H9 (cell line): ENCODE measurements at regions not wholly inside any gene's neighbourhood (a gene's known extent, or its start where the extent isn't known, plus 50 kb on each side); places are given as distances from the start of the nearest gene placed in this dataset.

Experiments
- DNase-seq: peaks from one replicate; pipeline ENCODE4 v3.0.0-alpha.2; 2017
- H2AFZ ChIP-seq: one replicate; pipeline ENCODE4 v1.6.1; 2013; ENCODE audit warnings: mild to moderate bottlenecking, low read length, control low read depth, moderate library complexity
- H2AK5ac ChIP-seq: 2 replicates; pipeline ENCODE4 v1.6.1; 2013; ENCODE audit warnings: low read length, control low read depth, mixed read lengths; ENCODE audit not compliant: insufficient read length
- H2BK120ac ChIP-seq: one replicate; pipeline ENCODE4 v1.6.1; 2013; ENCODE audit warnings: low read depth, mild to moderate bottlenecking, low read length, control low read depth, inconsistent platforms; ENCODE audit not compliant: poor library complexity, severe bottlenecking
- H2BK12ac ChIP-seq: 2 replicates; pipeline ENCODE4 v1.6.1; 2013; ENCODE audit warnings: low read length, control low read depth, mixed read lengths, low read depth; ENCODE audit not compliant: insufficient read length
- H2BK15ac ChIP-seq: 2 replicates; pipeline ENCODE4 v1.6.1; 2013; ENCODE audit warnings: low read depth, low read length, control low read depth
- H2BK20ac ChIP-seq: one replicate; pipeline ENCODE4 v1.6.1; 2013; ENCODE audit warnings: low read depth, mild to moderate bottlenecking, low read length, control low read depth, inconsistent platforms; ENCODE audit not compliant: poor library complexity, severe bottlenecking
- H2BK5ac ChIP-seq: 2 replicates; pipeline ENCODE4 v1.6.1; 2013; ENCODE audit warnings: low read length, control low read depth, mixed read lengths; ENCODE audit not compliant: insufficient read length
- H3K14ac ChIP-seq: 2 replicates; pipeline ENCODE4 v1.6.1; 2013; ENCODE audit warnings: low read length, control low read depth; ENCODE audit not compliant: insufficient read depth
- H3K18ac ChIP-seq: 2 replicates; pipeline ENCODE4 v1.6.1; 2013; ENCODE audit warnings: low read depth, mild to moderate bottlenecking, mixed read lengths, low read length, control low read depth; ENCODE audit not compliant: insufficient read length
- H3K23ac ChIP-seq: 2 replicates; pipeline ENCODE4 v1.6.1; 2013; ENCODE audit warnings: low read length, control low read depth, mixed read lengths, low read depth; ENCODE audit not compliant: insufficient read length
- H3K23me2 ChIP-seq: 2 replicates; pipeline ENCODE4 v1.6.1; 2013; ENCODE audit warnings: low read depth, mild to moderate bottlenecking, mixed read lengths, low read length, control low read depth; ENCODE audit not compliant: insufficient read length, poor library complexity, severe bottlenecking
- H3K27ac ChIP-seq: 2 replicates; pipeline ENCODE4 v1.5.1; 2013; ENCODE audit warnings: low read length, control low read depth, mixed read lengths, low read depth; ENCODE audit not compliant: insufficient read length
- H3K27me3 ChIP-seq: 2 replicates; pipeline ENCODE4 v1.6.1; 2013; ENCODE audit warnings: low read length, control low read depth, inconsistent platforms; ENCODE audit not compliant: insufficient read depth
- H3K4ac ChIP-seq: 2 replicates; pipeline ENCODE4 v1.6.1; 2013; ENCODE audit warnings: low read depth, mild to moderate bottlenecking, control low read depth, inconsistent platforms, low read length, moderate library complexity
- H3K4me1 ChIP-seq: 2 replicates; pipeline ENCODE4 v1.6.1; 2013; ENCODE audit warnings: low read length, control low read depth, inconsistent platforms; ENCODE audit not compliant: insufficient read depth
- H3K4me2 ChIP-seq: 2 replicates; pipeline ENCODE4 v1.6.1; 2013; ENCODE audit warnings: low read length, control low read depth, mixed read lengths; ENCODE audit not compliant: insufficient read length, insufficient read depth
- H3K56ac ChIP-seq: 2 replicates; pipeline ENCODE4 v1.6.1; 2013; ENCODE audit warnings: low read depth, mild to moderate bottlenecking, mixed read lengths, low read length, control low read depth; ENCODE audit not compliant: insufficient read length
- H3K79me1 ChIP-seq: 2 replicates; pipeline ENCODE4 v1.6.1; 2013; ENCODE audit warnings: low read depth, mild to moderate bottlenecking, moderate library complexity, low read length, control low read depth, inconsistent platforms; ENCODE audit not compliant: insufficient read depth, poor library complexity, severe bottlenecking
- H3K79me2 ChIP-seq: 2 replicates; pipeline ENCODE4 v1.6.1; 2013; ENCODE audit warnings: low read length, control low read depth, inconsistent platforms; ENCODE audit not compliant: insufficient read depth
- H3K9ac ChIP-seq: 2 replicates; pipeline ENCODE4 v1.6.1; 2013; ENCODE audit warnings: low read length, control low read depth, mixed read lengths; ENCODE audit not compliant: insufficient read length; ENCODE audit errors: extremely low read depth
- H3K9me3 ChIP-seq: one replicate; pipeline ENCODE4 v1.6.1; 2013; ENCODE audit warnings: low read depth, low read length, inconsistent platforms; ENCODE audit not compliant: control insufficient read depth
- H3T11ph ChIP-seq: one replicate; pipeline ENCODE4 v1.6.1; 2013; ENCODE audit warnings: mild to moderate bottlenecking, low read length, control low read depth, inconsistent platforms
- H4K20me1 ChIP-seq: one replicate; pipeline ENCODE4 v1.6.1; 2013; ENCODE audit not compliant: control insufficient read depth, insufficient read length, insufficient read depth
- H4K5ac ChIP-seq: 2 replicates; pipeline ENCODE4 v1.6.1; 2013; ENCODE audit warnings: low read depth, mild to moderate bottlenecking, mixed read lengths, low read length, control low read depth; ENCODE audit not compliant: insufficient read length
- H4K8ac ChIP-seq: replicated peaks from 2 replicates; pipeline ENCODE4 v1.6.1; 2013; ENCODE audit warnings: low read length, control low read depth, mixed read lengths, low read depth; ENCODE audit not compliant: insufficient read length
- H4K91ac ChIP-seq: 2 replicates; pipeline ENCODE4 v1.6.1; 2013; ENCODE audit warnings: low read depth, mild to moderate bottlenecking, moderate library complexity, mixed read lengths, low read length, control low read depth; ENCODE audit not compliant: insufficient read length
- H3K27ac Mint-ChIP-seq, 3 experiments: 2 replicates in 2 of 3; 3 replicates in 1 of 3; pipeline ENCODE4 v1.8.0; 2020 to 2021; ENCODE audit warnings: mixed read lengths in 3 of 3, mild to moderate bottlenecking in 1 of 3, moderate library complexity in 1 of 3
- H3K27me3 Mint-ChIP-seq: 2 replicates; pipeline ENCODE4 v1.8.0; 2021; ENCODE audit warnings: low read depth, mild to moderate bottlenecking, moderate library complexity, mixed read lengths
- H3K36me3 Mint-ChIP-seq, 3 experiments: 2 replicates in 2 of 3; 3 replicates in 1 of 3; pipeline ENCODE4 v1.8.0; 2020 to 2021; ENCODE audit warnings: low read depth in 3 of 3, mixed read lengths in 3 of 3; ENCODE audit not compliant: insufficient read depth in 1 of 3
- H3K4me1 Mint-ChIP-seq, 2 experiments: 2 replicates each; pipeline ENCODE4 v1.8.0; 2020; ENCODE audit warnings: mixed read lengths in 2 of 2
- H3K4me3 Mint-ChIP-seq, 2 experiments: 2 replicates in 1 of 2; 3 replicates in 1 of 2; pipeline ENCODE4 v1.8.0; 2020 to 2021; ENCODE audit warnings: mild to moderate bottlenecking in 2 of 2, mixed read lengths in 2 of 2, moderate library complexity in 1 of 2
- H3K9me3 Mint-ChIP-seq, 2 experiments: 2 replicates in 1 of 2; 3 replicates in 1 of 2; pipeline ENCODE4 v1.8.0; 2020; ENCODE audit warnings: mild to moderate bottlenecking in 2 of 2, mixed read lengths in 2 of 2, moderate library complexity in 1 of 2
- CTCF ChIP-seq: fragments of 200-600 bp; sonication (generic); conservative IDR thresholded peaks from 3 replicates; pipeline ENCODE4 v1.8.0; 2021; ENCODE audit warnings: antibody characterized with exemption, mild to moderate bottlenecking
- WGBS: extraction: QIAGEN DNeasy Blood & Tissue Kit; methylation state at CpG from one replicate; pipeline ENCODE4 v1.1.7; 2013; ENCODE audit warnings: missing lambda C conversion rate, low lambda C conversion rate, mixed read lengths; ENCODE audit not compliant: insufficient read length; ENCODE audit errors: extremely low coverage; 5-methylcytosine and 5-hydroxymethylcytosine counted together

GRCh38 chr3:118077332-118077731 is 957.3 kb downstream of the IGSF11 start:
- Histone ChIP-seq H3K27me3 (no peaks in the 10 kb centered on the region), H4K8ac (no peak overlapping the region), H3K23me2 (no peaks in the 10 kb centered on the region), H2BK12ac (no peak overlapping the region), H2BK120ac (no peak overlapping the region), H3K23ac (no peak overlapping the region), H3K18ac (no peak overlapping the region), H3T11ph (no peak overlapping the region), H2BK15ac (no peak overlapping the region), H3K14ac (no peak overlapping the region), H3K9ac (no peak overlapping the region), H3K4me1 (no peaks in the 10 kb centered on the region), H3K56ac (no peak overlapping the region), H3K27ac (no peak overlapping the region), H2BK5ac (no peak overlapping the region), H3K79me1 (no peaks in the 10 kb centered on the region), H3K4ac (no peak overlapping the region), H2BK20ac (no peak overlapping the region), H3K9me3 (no peaks in the 10 kb centered on the region), H4K5ac (no peak overlapping the region), H3K79me2 (no peaks in the 10 kb centered on the region), H4K20me1 (no peaks in the 10 kb centered on the region), H2AK5ac (no peak overlapping the region), H2AFZ (no peak overlapping the region), H4K91ac (no peak overlapping the region), H3K4me2 (no peak overlapping the region)
- no peak for TF ChIP-seq CTCF
- H3K4me1 Mint-ChIP-seq: peaks cover 2 to 3% of the 10 kb centered on the region in 2 experiments; a peak in 1 of 4 replicates
- H3K4me3 Mint-ChIP-seq: no peak overlapping the region
- no peaks in the 10 kb centered on the region; a peak in 1 of 7 replicates for H3K36me3 Mint-ChIP-seq
- no peaks in the 10 kb centered on the region for H3K27me3 Mint-ChIP-seq
- no CpG with 5 or more reads among the region's 1 CpG for WGBS
- H3K27ac Mint-ChIP-seq: no peak overlapping the region
- H3K9me3 Mint-ChIP-seq: peaks cover 0 to 2% of the 10 kb centered on the region in 2 experiments; a peak in 1 of 5 replicates
- no peak for DNase-seq
